HFFc6 (cell line): ENCODE measurements at regions not wholly inside any gene's neighbourhood (a gene's known extent, or its start where the extent isn't known, plus 50 kb on each side); places are given as distances from the start of the nearest gene placed in this dataset.

Experiments used
- DNase-seq: peaks from one replicate; pipeline ENCODE4 v3.0.0-alpha.2; 2018
- H3K27ac Mint-ChIP-seq: 2 replicates; pipeline ENCODE4 v1.8.0; 2020; ENCODE audit warnings: mild to moderate bottlenecking, mixed read lengths
- H3K27me3 Mint-ChIP-seq: 2 replicates; pipeline ENCODE4 v1.8.0; 2021; ENCODE audit warnings: mild to moderate bottlenecking, moderate library complexity, mixed read lengths; ENCODE audit not compliant: insufficient read depth
- H3K36me3 Mint-ChIP-seq: 2 replicates; pipeline ENCODE4 v1.8.0; 2021; ENCODE audit warnings: low read depth, mixed read lengths
- H3K4me1 Mint-ChIP-seq: 2 replicates; pipeline ENCODE4 v1.8.0; 2020; ENCODE audit warnings: low read depth, mixed read lengths
- H3K4me3 Mint-ChIP-seq: 2 replicates; pipeline ENCODE4 v1.8.0; 2020; ENCODE audit warnings: mild to moderate bottlenecking, moderate library complexity, mixed read lengths
- H3K9me3 Mint-ChIP-seq: 2 replicates; pipeline ENCODE4 v1.8.0; 2020; ENCODE audit warnings: mild to moderate bottlenecking, mixed read lengths
- CTCF ChIP-seq: fragments of 200-600 bp; sonication (generic); IDR thresholded peaks from 2 replicates; pipeline ENCODE4 v1.5.0; 2021; ENCODE audit warnings: antibody characterized with exemption, mild to moderate bottlenecking

GRCh38 chr16:9580025-9580424, 488.6 kb downstream of the HAPSTR1 start:
- TF ChIP-seq CTCF, result no peak
- no peak overlapping the region for H3K4me3 Mint-ChIP-seq
- peaks cover 41% of the 10 kb centered on the region for H3K9me3 Mint-ChIP-seq
- H3K27me3 Mint-ChIP-seq, result peaks cover 3% of the 10 kb centered on the region
- peaks cover 18% of the 10 kb centered on the region; the same call in 1 of the 2 replicates for H3K36me3 Mint-ChIP-seq
- no peaks in the 10 kb centered on the region for H3K4me1 Mint-ChIP-seq
- no peak for DNase-seq
- no peak overlapping the region for H3K27ac Mint-ChIP-seq

GRCh38 chr16:9593440-9593839, 502.0 kb downstream of the HAPSTR1 start:
- Mint-ChIP-seq H3K4me1 (no peaks in the 10 kb centered on the region), H3K36me3 (no peaks in the 10 kb centered on the region; the same call in 1 of the 2 replicates), H3K27me3 (no peaks in the 10 kb centered on the region), H3K27ac (no peak overlapping the region), H3K4me3 (no peak overlapping the region), H3K9me3 (peaks cover 41% of the 10 kb centered on the region)
- DNase-seq, result no peak
- TF ChIP-seq CTCF, result no peak

GRCh38 chr16:9594047-9594446, 502.6 kb downstream of the HAPSTR1 start:
- Mint-ChIP-seq H3K36me3 (no peaks in the 10 kb centered on the region; the same call in 1 of the 2 replicates), H3K4me1 (no peaks in the 10 kb centered on the region), H3K4me3 (no peak overlapping the region), H3K27ac (no peak overlapping the region), H3K9me3 (peaks cover 44% of the 10 kb centered on the region), H3K27me3 (no peaks in the 10 kb centered on the region)
- no peak for DNase-seq
- no peak for TF ChIP-seq CTCF

- TF ChIP-seq CTCF, result no peak
Measured at GRCh38 chr16:9594946-9595345, 503.5 kb downstream of the HAPSTR1 start.

GRCh38 chr16:9595393-9595792, 503.9 kb downstream of the HAPSTR1 start:
- H3K4me3 Mint-ChIP-seq, result no peak overlapping the region
- H3K9me3 Mint-ChIP-seq, result peaks cover 52% of the 10 kb centered on the region
- TF ChIP-seq CTCF, result no peak

More at GRCh38 chr16:9594946-9595345, 503.5 kb downstream of the HAPSTR1 start:
- Mint-ChIP-seq H3K27ac (no peak overlapping the region), H3K4me1 (no peaks in the 10 kb centered on the region), H3K36me3 (no peaks in the 10 kb centered on the region; the same call in 1 of the 2 replicates), H3K4me3 (no peak overlapping the region), H3K9me3 (peaks cover 52% of the 10 kb centered on the region), H3K27me3 (no peaks in the 10 kb centered on the region)
- no peak for DNase-seq

GRCh38 chr16:9596788-9597187, 505.3 kb downstream of the HAPSTR1 start:
- Mint-ChIP-seq H3K36me3 (no peaks in the 10 kb centered on the region), H3K27me3 (no peaks in the 10 kb centered on the region), H3K9me3 (peaks cover 40% of the 10 kb centered on the region), H3K4me1 (no peaks in the 10 kb centered on the region), H3K27ac (no peak overlapping the region), H3K4me3 (no peak overlapping the region)
- TF ChIP-seq CTCF, result no peak
- DNase-seq, result no peak

More at GRCh38 chr16:9595393-9595792, 503.9 kb downstream of the HAPSTR1 start:
- no peaks in the 10 kb centered on the region for H3K27me3 Mint-ChIP-seq
- H3K27ac Mint-ChIP-seq, result no peak overlapping the region
- no peaks in the 10 kb centered on the region for H3K4me1 Mint-ChIP-seq
- DNase-seq, result no peak
- no peaks in the 10 kb centered on the region; the same call in 1 of the 2 replicates for H3K36me3 Mint-ChIP-seq
